OCI-LY7 (cell line): ENCODE measurements at regions not wholly inside any gene's neighbourhood (a gene's known extent, or its start where the extent isn't known, plus 50 kb on each side); places are given as distances from the start of the nearest gene placed in this dataset.
A peak's percentile ranks its signal among the peaks of the same experiment; 100 is the strongest.

Experiments used
- BruUV-seq: library from RNA; stranded (reverse); fragments of 400-500 nt; replicated peaks from 2 replicates; lab custom pipeline; 2021; lab: Mats Ljungman, UMichigan
- CTCF ChIA-PET: fragments of 300-600 bp; sonication (Branson Sonifier 250); formaldehyde crosslinking; loops from one replicate; lab custom pipeline; 2022; ENCODE audit warnings: antibody characterized with exemption; ENCODE audit not compliant: unreplicated experiment; lab: Charles Lee
- POLR2A ChIA-PET: fragments of 300-600 bp; sonication (Branson Sonifier 250); formaldehyde crosslinking; loops from one replicate; lab custom pipeline; 2022; ENCODE audit warnings: antibody characterized with exemption; lab: Charles Lee
- DNase-seq: peaks from one replicate; pipeline ENCODE4 v3.0.0-alpha.2; 2015; ENCODE audit warnings: low spot score
- H2AFZ ChIP-seq: fragments of 200-600 bp; sonication (generic), shearing (Covaris generic); 2 replicates; pipeline ENCODE4 v1.6.1; 2014; ENCODE audit warnings: mild to moderate bottlenecking, antibody characterized with exemption, low read length, moderate library complexity
- H3K27ac ChIP-seq: fragments of 200-600 bp; sonication (generic); 2 replicates; pipeline ENCODE4 v1.5.1; 2014; ENCODE audit warnings: mixed run types, low read depth, mild to moderate bottlenecking, moderate library complexity, low read length, inconsistent platforms; ENCODE audit not compliant: poor library complexity, severe bottlenecking
- H3K36me3 ChIP-seq: fragments of 200-600 bp; sonication (generic); 2 replicates; pipeline ENCODE4 v1.6.1; 2014; ENCODE audit warnings: mild to moderate bottlenecking, antibody characterized with exemption, low read length, moderate library complexity, mixed read lengths; ENCODE audit not compliant: insufficient read depth
- H3K4me1 ChIP-seq: fragments of 200-600 bp; sonication (generic); 2 replicates; pipeline ENCODE4 v1.5.1; 2014; ENCODE audit warnings: mild to moderate bottlenecking, low read length; ENCODE audit not compliant: insufficient read depth, poor library complexity, severe bottlenecking
- H3K4me2 ChIP-seq: fragments of 200-600 bp; sonication (generic); 2 replicates; pipeline ENCODE4 v1.6.1; 2014; ENCODE audit warnings: mild to moderate bottlenecking, low read length
- H3K4me3 ChIP-seq: fragments of 200-600 bp; sonication (generic); 2 replicates; pipeline ENCODE4 v1.5.1; 2014; ENCODE audit warnings: mild to moderate bottlenecking, low read depth, low read length; ENCODE audit not compliant: poor library complexity, severe bottlenecking
- H3K79me2 ChIP-seq: fragments of 200-600 bp; sonication (generic); 2 replicates; pipeline ENCODE4 v1.6.1; 2016; ENCODE audit warnings: low read depth, mild to moderate bottlenecking, low read length, moderate library complexity, mixed read lengths; ENCODE audit not compliant: insufficient read depth
- H3K9me2 ChIP-seq: fragments of 200-600 bp; sonication (generic); 2 replicates; pipeline ENCODE4 v1.6.1; 2016; ENCODE audit warnings: mild to moderate bottlenecking, low read length, mixed read lengths; ENCODE audit not compliant: insufficient read depth
- H3K9me3 ChIP-seq: fragments of 200-600 bp; sonication (generic); 2 replicates; pipeline ENCODE4 v1.6.1; 2014; ENCODE audit warnings: mild to moderate bottlenecking, mixed run types, low read length, mixed read lengths
- H4K20me1 ChIP-seq: fragments of 200-600 bp; sonication (generic); 2 replicates; pipeline ENCODE4 v1.6.1; 2014; ENCODE audit warnings: mild to moderate bottlenecking, antibody characterized with exemption, low read length, moderate library complexity, mixed read lengths; ENCODE audit not compliant: insufficient read depth
- CTCF ChIP-seq: fragments of 200-600 bp; sonication (generic); conservative IDR thresholded peaks from 2 replicates; pipeline ENCODE4 v1.5.1; 2014; ENCODE audit warnings: mild to moderate bottlenecking, antibody characterized with exemption, low read length, moderate library complexity, mixed read lengths
- EZH2phosphoT487 ChIP-seq: fragments of 200-600 bp; sonication (generic); IDR thresholded peaks from 2 replicates; pipeline ENCODE4 v1.6.1; 2018; ENCODE audit warnings: low read depth, borderline replicate concordance, mild to moderate bottlenecking, mixed run types, antibody characterized with exemption, low read length, moderate library complexity, mixed read lengths
- intact Hi-C: fragments of 100-400 bp; cut with micrococcal nuclease; formaldehyde crosslinking; loops from one replicate; pipeline ENCODE4 v1.10.0; 2022; ENCODE audit not compliant: unreplicated experiment

- H4K20me1 ChIP-seq, result no peaks in the 10 kb centered on the region
- no peak for TF ChIP-seq EZH2phosphoT487
- peak; percentile 76 for TF ChIP-seq CTCF
- H3K9me3 ChIP-seq, result no peaks in the 10 kb centered on the region
- intact Hi-C loops, result no loop called here
- H3K79me2 ChIP-seq, result no peaks in the 10 kb centered on the region
- H3K4me1 ChIP-seq, result no peaks in the 10 kb centered on the region
- CTCF ChIA-PET, result interaction anchor here (0.6 kb wide), 1 partner anchor 12 kb away, joined by 3 read pairs; no protein-coding TSS in a partner anchor
- no peak overlapping the region for H2AFZ ChIP-seq
- no peak overlapping the region for H3K4me3 ChIP-seq
- DNase-seq, result peak; percentile 25
- BruUV-seq, result no TSS peak
- H3K9me2 ChIP-seq, result no peaks in the 10 kb centered on the region
- no peaks in the 10 kb centered on the region for H3K36me3 ChIP-seq
- POLR2A ChIA-PET, result no interaction called here
- H3K27ac ChIP-seq, result no peak overlapping the region
- H3K4me2 ChIP-seq, result no peak overlapping the region
Observed at GRCh38 chr7:85750454-85750949, 563.6 kb upstream of the SEMA3D start.

GRCh38 chr7:85749696-85750453 is 563.0 kb upstream of the SEMA3D start:
- H3K36me3 ChIP-seq, result no peaks in the 10 kb centered on the region
- no peaks in the 10 kb centered on the region for H3K4me1 ChIP-seq
- H3K9me2 ChIP-seq, result no peaks in the 10 kb centered on the region
- no peak overlapping the region for H3K27ac ChIP-seq
- H3K4me2 ChIP-seq, result no peak overlapping the region
- H4K20me1 ChIP-seq, result no peaks in the 10 kb centered on the region
- H3K9me3 ChIP-seq, result no peaks in the 10 kb centered on the region
- POLR2A ChIA-PET, result no interaction called here
- CTCF ChIA-PET, result interaction anchor here (0.6 kb wide), 1 partner anchor 12 kb away, joined by 3 read pairs; no protein-coding TSS in a partner anchor
- H3K4me3 ChIP-seq, result no peak overlapping the region
- H2AFZ ChIP-seq, result no peak overlapping the region
- no TSS peak for BruUV-seq
- TF ChIP-seq CTCF (no peak), EZH2phosphoT487 (no peak)
- no peaks in the 10 kb centered on the region for H3K79me2 ChIP-seq
- intact Hi-C loops, result no loop called here
- peak; percentile 1 for DNase-seq

- no peaks in the 10 kb centered on the region for H3K9me2 ChIP-seq
- H3K9me3 ChIP-seq, result no peaks in the 10 kb centered on the region
- POLR2A ChIA-PET, result no interaction called here
- H2AFZ ChIP-seq, result no peak overlapping the region
- no peaks in the 10 kb centered on the region for H3K79me2 ChIP-seq
- no peak overlapping the region for H3K27ac ChIP-seq
- H3K4me2 ChIP-seq, result no peak overlapping the region
- no peak for DNase-seq
- TF ChIP-seq CTCF, result no peak
- no peak for TF ChIP-seq EZH2phosphoT487
- BruUV-seq, result no TSS peak
- no peak overlapping the region for H3K4me3 ChIP-seq
- no peaks in the 10 kb centered on the region for H3K36me3 ChIP-seq
- CTCF ChIA-PET, result no interaction called here
- no peaks in the 10 kb centered on the region for H4K20me1 ChIP-seq
- no peaks in the 10 kb centered on the region for H3K4me1 ChIP-seq
- intact Hi-C loops, result no loop called here
Observed at GRCh38 chr7:85748861-85749260, 562.0 kb upstream of the SEMA3D start.
